SW 1271 (cell line): ENCODE measurements at regions not wholly inside any gene's neighbourhood (a gene's known extent, or its start where the extent isn't known, plus 50 kb on each side); places are given as distances from the start of the nearest gene placed in this dataset.

Experiments
- DNase-seq, 2 experiments: peaks; one replicate each; lab custom pipeline; 2025; lab: John Stamatoyannopoulos, UW

- no peak for DNase-seq
Measured at GRCh38 chr15:81524496-81524895, 150.5 kb upstream of the TMC3 start.

DNA sequence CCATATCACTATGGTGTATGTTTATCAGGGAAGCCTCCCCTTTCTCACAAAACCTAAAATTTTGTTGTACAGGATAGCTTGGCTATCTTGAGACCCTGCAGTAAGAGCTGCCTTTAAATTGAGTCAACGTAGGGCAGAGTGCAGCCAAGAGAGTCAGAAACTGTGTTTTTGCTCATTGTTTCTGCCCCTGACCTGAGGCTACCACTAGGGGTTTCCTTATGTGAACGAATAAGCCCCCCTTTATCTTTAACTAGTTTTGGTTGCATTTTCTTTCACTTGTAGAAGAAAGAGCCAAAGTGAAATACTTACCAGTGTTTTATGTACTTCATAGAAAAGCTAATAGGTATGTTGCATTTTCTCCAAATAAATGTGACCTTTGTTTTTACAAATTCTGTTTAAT is 149.9 kb upstream of the TMC3 start:
- no peak for DNase-seq

DNA sequence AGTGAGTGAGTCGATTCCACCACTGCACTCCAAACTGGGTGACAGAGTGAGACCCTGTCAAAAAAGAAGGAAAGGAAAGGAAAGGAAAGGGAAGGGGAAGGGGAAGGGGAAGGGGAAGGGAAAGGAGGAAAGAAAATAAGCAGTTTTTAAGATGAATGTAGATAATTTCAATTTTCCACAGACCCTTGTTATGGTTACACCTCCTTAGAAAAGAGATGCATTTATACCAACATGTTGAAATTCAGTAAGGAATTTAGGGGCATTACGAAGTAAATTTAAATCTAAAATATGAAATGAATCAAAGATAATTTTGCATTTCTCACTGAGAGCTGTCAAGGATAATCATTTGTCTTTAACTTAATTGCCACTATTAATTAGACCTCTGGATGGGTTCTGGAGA is 146.5 kb upstream of the TMC3 start:
- no peak for DNase-seq

GRCh38 chr15:81516461-81516860 is 142.4 kb upstream of the TMC3 start:
- no peak for DNase-seq

GRCh38 chr15:81516012-81516411 is 142.0 kb upstream of the TMC3 start:
- no peak for DNase-seq

DNA sequence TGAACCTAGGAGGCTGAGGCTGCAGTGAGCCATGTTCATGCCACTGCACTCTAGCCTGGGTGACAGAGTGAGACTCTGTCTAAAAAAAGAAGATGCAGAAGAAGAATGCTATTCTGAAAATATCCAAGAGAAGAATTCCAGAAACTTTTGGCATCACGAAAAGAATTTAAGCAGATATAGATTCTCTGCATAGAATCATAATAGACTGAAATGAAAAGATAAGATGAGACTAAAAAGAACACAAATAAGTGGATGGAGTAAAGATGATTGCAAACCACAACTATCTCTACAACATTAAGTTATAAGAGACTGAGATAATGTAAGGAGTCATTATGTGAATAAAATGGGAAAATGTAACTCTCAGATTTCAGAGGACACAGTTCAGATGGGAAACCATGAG is 140.7 kb upstream of the TMC3 start:
- no peak for DNase-seq

DNA sequence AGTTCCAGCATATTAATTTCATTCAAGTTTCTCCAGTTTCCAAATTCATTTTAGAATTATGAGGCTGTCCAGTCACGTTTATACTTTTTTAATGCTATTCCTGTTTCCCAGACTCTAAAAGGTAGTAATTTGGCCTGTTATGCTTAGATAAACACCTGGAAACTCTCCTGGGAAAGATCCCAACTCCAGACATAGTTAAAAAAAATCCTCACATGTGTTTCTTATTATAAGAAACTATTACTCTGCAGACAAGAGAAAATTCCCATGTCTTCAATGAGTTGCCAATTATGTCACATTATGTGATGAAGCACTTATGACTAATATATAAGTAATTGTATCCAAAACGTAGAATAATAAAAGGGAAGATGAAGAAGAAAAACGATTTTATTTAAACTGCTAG is 137.1 kb upstream of the TMC3 start:
- DNase-seq, result no peak

DNA sequence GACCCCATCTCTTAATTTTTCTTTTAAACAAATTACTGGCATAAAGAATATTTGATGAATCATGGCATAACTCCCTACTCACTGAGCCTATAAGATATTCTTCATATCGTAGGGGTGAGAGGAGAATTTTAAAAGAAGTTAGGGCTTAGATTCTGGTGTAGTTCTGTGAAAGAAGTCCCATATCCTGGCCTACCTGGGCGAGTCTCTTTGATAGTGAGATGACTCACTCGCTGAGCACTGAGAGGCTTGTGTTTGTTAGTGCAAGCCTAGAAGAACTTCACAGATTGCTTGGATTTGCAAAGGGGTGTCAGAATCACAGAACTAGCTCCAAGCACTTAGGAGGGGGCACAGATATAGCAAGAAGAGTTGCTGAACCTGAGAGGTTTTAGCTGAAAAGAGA is 133.8 kb upstream of the TMC3 start:
- no peak for DNase-seq

GRCh38 chr15:81506936-81507335 is 132.9 kb upstream of the TMC3 start:
- DNase-seq, result no peak

DNA sequence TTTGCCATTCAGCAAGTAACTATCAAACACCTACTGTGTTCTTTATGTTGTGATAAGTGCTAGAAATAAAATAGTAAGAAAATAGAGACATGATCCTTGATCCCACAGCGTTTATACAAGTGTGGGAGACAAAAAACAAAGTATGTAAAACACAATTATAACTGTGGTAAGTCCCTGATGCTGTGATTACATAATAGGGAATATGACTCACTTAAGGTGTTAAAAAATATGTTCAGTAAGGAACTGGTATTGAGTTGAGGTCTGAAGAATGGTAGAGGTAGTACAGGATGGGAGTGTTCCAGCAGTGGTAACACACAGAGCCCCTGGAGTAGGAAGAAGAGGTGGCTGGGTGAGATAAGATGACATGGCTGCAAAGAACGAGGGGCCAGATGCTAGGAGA is 132.1 kb upstream of the TMC3 start:
- no peak for DNase-seq

DNA sequence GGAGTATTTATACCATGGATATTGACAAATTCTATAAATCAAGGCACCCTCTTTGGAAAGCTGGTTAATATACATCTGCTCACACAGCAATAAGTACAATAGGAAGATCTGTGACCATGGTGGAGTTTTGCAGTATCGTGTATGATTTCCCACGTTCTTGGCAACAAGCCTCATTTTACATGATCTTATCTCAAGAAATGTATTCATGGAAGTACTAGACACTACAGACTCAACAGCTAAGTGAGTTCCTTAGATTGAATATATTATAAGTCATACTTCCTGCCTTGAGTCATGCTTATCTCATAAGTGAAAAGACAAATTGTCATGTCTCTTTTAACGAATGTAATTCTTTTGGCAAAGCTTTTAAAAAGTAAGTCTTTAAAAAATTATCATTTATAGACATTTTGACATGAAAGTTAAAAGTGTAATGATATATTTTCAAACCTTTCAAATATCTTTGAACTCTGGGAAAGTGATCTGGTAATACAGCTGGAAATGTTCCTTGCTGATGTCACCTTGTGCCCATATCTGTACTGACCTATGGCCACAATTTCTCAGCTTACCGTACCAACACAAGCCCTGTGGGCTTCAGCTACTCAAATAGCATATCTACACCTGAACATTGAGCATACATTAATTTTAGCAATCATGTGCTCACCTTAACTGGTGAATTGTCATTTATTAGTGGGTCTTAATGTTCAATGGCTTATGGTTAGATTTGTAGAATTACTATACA is 130.3 kb upstream of the TMC3 start:
- peak; percentile 7 to 26 for DNase-seq

- DNase-seq, result no peak
Measured at GRCh38 chr15:81502439-81502838, 128.4 kb upstream of the TMC3 start.

- no peak for DNase-seq
Measured at GRCh38 chr15:81500081-81500480, 126.1 kb upstream of the TMC3 start.

- no peak for DNase-seq
Measured at GRCh38 chr15:81498294-81498693, 124.3 kb upstream of the TMC3 start.

GRCh38 chr15:81497238-81497637 is 123.2 kb upstream of the TMC3 start:
- DNase-seq, result no peak

- no peak for DNase-seq
Measured at GRCh38 chr15:81495780-81496467, 121.9 kb upstream of the TMC3 start.

DNA sequence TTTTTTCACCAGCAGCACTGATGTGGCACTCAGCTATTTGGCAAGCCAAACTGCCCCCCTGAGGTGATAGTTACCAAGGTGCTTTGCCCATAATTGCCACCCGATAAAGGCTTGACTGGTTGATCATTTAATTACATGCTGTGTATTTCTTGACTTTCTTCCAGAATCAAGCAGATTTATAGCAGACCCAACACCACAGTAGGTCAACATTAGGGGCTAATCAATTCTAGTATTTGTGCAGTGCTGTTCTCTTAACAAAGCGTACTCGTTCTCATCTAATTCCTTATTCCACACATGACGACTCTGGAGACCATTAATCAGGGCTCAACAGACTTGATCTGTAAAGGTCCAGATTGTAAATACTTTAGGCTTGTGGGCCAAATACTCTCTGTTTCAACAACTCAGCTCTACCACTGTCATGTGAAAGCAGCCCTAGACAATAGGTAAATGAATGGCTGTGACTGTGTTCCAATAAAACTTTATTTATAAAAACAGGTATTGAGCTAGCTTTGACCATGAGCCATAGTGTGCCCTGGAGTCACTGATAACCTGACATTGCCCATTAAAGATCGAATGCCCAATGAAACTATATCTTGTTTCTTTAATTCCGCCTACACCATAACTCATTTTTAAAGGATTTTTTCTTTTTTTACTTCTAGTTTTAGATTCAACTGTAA is 119.1 kb upstream of the TMC3 start:
- no peak for DNase-seq

GRCh38 chr15:81492331-81492968 is 118.4 kb upstream of the TMC3 start:
- no peak for DNase-seq

DNA sequence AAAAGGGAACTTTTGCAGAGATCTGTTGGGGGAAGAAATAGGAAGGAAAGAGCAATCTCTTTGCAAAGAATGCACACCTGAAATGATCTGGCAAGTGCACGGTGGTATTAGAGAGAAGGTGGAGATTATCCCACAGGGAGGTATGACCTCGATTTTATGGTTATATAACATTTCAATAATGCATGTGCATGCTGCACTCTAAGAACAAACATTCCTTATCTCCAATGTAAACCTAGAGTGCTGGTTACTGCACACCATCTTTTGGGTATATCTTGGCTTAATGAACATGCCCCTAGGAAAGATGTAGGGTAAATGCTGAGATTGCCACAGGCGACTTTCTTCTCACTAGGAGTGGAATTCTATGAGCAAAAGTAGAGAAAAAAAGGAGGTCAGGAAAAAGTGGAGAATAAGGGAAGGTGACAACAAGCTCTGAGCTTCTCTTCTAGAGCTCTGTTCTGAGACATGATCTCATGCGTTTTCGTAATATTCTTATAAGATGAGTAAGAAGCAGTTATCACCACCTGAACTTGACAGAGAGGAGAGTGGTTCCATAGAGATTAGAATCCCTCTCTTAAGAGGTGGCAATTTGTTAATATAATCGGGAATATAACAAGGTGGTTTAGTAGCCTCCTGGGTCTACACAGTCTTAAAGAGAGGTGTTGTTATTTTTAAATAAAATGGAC is 117.5 kb upstream of the TMC3 start:
- DNase-seq, result no peak

DNA sequence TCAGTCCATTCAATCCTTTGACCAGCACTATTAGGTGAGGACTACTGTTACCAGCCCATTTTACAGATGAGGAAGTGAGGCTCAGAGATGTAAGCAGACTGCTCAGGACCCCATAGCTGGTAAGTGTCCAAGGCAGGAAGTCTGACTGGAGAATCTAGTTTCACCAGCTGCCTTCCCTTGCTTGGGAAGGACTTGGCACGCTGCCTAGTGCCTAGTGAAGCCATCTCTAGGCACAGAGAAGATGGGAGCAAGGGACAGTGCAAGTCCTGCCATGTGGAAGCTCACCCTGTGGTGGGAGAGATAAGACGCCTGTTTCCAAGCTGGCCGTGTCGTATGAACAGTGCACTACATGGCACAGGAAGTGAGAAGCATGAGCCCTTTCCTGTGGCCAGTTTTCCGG is 111.8 kb upstream of the TMC3 start:
- DNase-seq, result no peak

- DNase-seq, result no peak
Measured at GRCh38 chr15:81484086-81484955, 110.3 kb upstream of the TMC3 start.
